Endothelial cell of umbilical vein (primary cell): ENCODE measurements at regions not wholly inside any gene's neighbourhood (a gene's known extent, or its start where the extent isn't known, plus 50 kb on each side); places are given as distances from the start of the nearest gene placed in this dataset.

Experiments
- BruUV-seq: library from RNA; stranded (reverse); fragments of 400-500 nt; replicated peaks from 2 replicates; lab custom pipeline; 2021; lab: Mats Ljungman, UMichigan
- CTCF ChIA-PET: fragments of 300-600, 350-600 bp; sonication (Branson Sonifier 250); formaldehyde crosslinking; loops from one replicate; lab custom pipeline; 2021; ENCODE audit warnings: antibody characterized with exemption, inconsistent platforms; lab: Charles Lee
- POLR2A ChIA-PET: fragments of 300-600, 350-600 bp; sonication (Branson Sonifier 250); formaldehyde crosslinking; loops from one replicate; lab custom pipeline; 2021; ENCODE audit warnings: antibody characterized with exemption, inconsistent platforms; lab: Charles Lee
- DNase-seq: peaks from one replicate; pipeline ENCODE4 v3.0.0-alpha.2; 2011; ENCODE audit warnings: low read depth, low spot score
- FAIRE-seq: peaks from 2 replicates; lab custom pipeline; 2011; peaks lifted over from hg19 to GRCh38; lab: Jason Lieb, UNC
- H2AFZ ChIP-seq: 2 replicates; pipeline ENCODE4 v1.6.0; 2012; ENCODE audit warnings: low read depth, low read length, control low read depth, inconsistent platforms
- H3K27ac ChIP-seq: 2 replicates; pipeline ENCODE4 v1.5.1; 2011; ENCODE audit warnings: low read depth, mild to moderate bottlenecking, control low read depth, low read length, moderate library complexity; ENCODE audit not compliant: insufficient read depth
- H3K27me3 ChIP-seq, 2 experiments: 2 replicates each; pipeline versions ENCODE4 v1.6.0 to v1.6.1; 2011; ENCODE audit warnings: low read length in 2 of 2, mixed read lengths in 1 of 2; ENCODE audit not compliant: control insufficient read depth in 2 of 2, insufficient read depth in 2 of 2
- H3K36me3 ChIP-seq, 2 experiments: 2 replicates in 1 of 2; 3 replicates in 1 of 2; pipeline ENCODE4 v1.5.1; 2011; ENCODE audit warnings: low read length in 2 of 2, mild to moderate bottlenecking in 1 of 2, moderate library complexity in 1 of 2; ENCODE audit not compliant: control insufficient read depth in 2 of 2, insufficient read depth in 2 of 2; ENCODE audit errors: extremely low read depth in 1 of 2
- H3K4me1 ChIP-seq: 3 replicates; pipeline ENCODE4 v1.5.1; 2011; ENCODE audit warnings: mild to moderate bottlenecking, low read length; ENCODE audit not compliant: control insufficient read depth, insufficient read depth; ENCODE audit errors: extremely low read depth
- H3K4me2 ChIP-seq: 2 replicates; pipeline ENCODE4 v1.6.1; 2011; ENCODE audit warnings: low read length, control low read depth, mixed read lengths; ENCODE audit not compliant: insufficient read depth
- H3K4me3 ChIP-seq, 3 experiments: fragments of 200-600 bp in 1 of 3; sonication (generic), shearing (Covaris generic) in 1 of 3; replicated peaks in 1 of 3; 2 replicates each; pipeline ENCODE4 v1.5.1; 2011 to 2016; ENCODE audit warnings: control low read depth in 3 of 3, low read length in 3 of 3, mild to moderate bottlenecking in 2 of 3, inconsistent platforms in 1 of 3, low read depth in 1 of 3, moderate library complexity in 1 of 3; ENCODE audit not compliant: insufficient read depth in 1 of 3
- H3K79me2 ChIP-seq: 2 replicates; pipeline ENCODE4 v1.6.0; 2012; ENCODE audit warnings: low read length, inconsistent platforms; ENCODE audit not compliant: control insufficient read depth, insufficient read depth
- H3K9ac ChIP-seq: replicated peaks from 2 replicates; pipeline ENCODE3; 2011; ENCODE audit warnings: low read length, control low read depth; ENCODE audit not compliant: insufficient read depth; ENCODE audit errors: extremely low read depth
- H3K9me1 ChIP-seq: replicated peaks from 3 replicates; pipeline ENCODE4 v1.6.0; 2011; ENCODE audit warnings: mild to moderate bottlenecking, low read length; ENCODE audit not compliant: control insufficient read depth, insufficient read depth; ENCODE audit errors: extremely low read depth
- H3K9me3 ChIP-seq: replicated peaks from 2 replicates; pipeline ENCODE4 v1.5.1; 2012; ENCODE audit warnings: low read length, inconsistent platforms; ENCODE audit not compliant: control insufficient read depth, insufficient read depth
- H4K20me1 ChIP-seq: replicated peaks from 2 replicates; pipeline ENCODE3; 2011; ENCODE audit warnings: mild to moderate bottlenecking, low read length; ENCODE audit not compliant: control insufficient read depth, insufficient read depth; ENCODE audit errors: extremely low read depth
- EZH2 ChIP-seq: IDR thresholded peaks from 2 replicates; pipeline ENCODE4 v1.6.1; 2012; ENCODE audit warnings: borderline replicate concordance, low read depth, mild to moderate bottlenecking, moderate library complexity, low read length, inconsistent platforms; ENCODE audit not compliant: severe bottlenecking
- FOS ChIP-seq: IDR thresholded peaks from 2 replicates; pipeline ENCODE4 v1.6.1; 2011; ENCODE audit warnings: mild to moderate bottlenecking, low read length, moderate library complexity, borderline replicate concordance; ENCODE audit not compliant: insufficient read depth
- GATA2 ChIP-seq: IDR thresholded peaks from 2 replicates; pipeline ENCODE4 v1.7.0; 2011; ENCODE audit warnings: low read depth, mild to moderate bottlenecking, moderate library complexity, mixed read lengths, low read length; ENCODE audit not compliant: insufficient read length, insufficient read depth
- JUN ChIP-seq: IDR thresholded peaks from 2 replicates; pipeline ENCODE4 v1.6.1; 2011; ENCODE audit warnings: borderline replicate concordance, low read depth; ENCODE audit not compliant: insufficient read length, insufficient read depth
- MYC ChIP-seq: IDR thresholded peaks from one replicate; pipeline ENCODE4 v1.6.1; 2011; ENCODE audit warnings: mild to moderate bottlenecking, low read depth, low read length
- POLR2A ChIP-seq: IDR thresholded peaks from 2 replicates; pipeline ENCODE4 v1.6.1; 2012; ENCODE audit warnings: low read depth, mild to moderate bottlenecking, control low read depth, low read length
- POLR2AphosphoS5 ChIP-seq: IDR thresholded peaks from 2 replicates; pipeline ENCODE4 v1.6.1; 2012; ENCODE audit warnings: low read depth, mild to moderate bottlenecking, control low read depth, low read length, moderate library complexity; ENCODE audit not compliant: insufficient read depth
- dilution Hi-C: fragments of 300-500 bp; cut with MboI; formaldehyde crosslinking; loops from one replicate; pipeline ENCODE4 v1.15.0; 2019; ENCODE audit warnings: low sequenced_read_pairs; ENCODE audit not compliant: extremely low pct_ligation_motif_present
- intact Hi-C: fragments of 100-400 bp; cut with micrococcal nuclease; formaldehyde crosslinking; loops from one replicate; pipeline ENCODE4 v1.10.0; 2022
- TF ChIP-seq, protein P1 (sequence below), 2 donors: IDR thresholded peaks; 1 replicate in 1 of 2; 2 replicates in 1 of 2; pipeline ENCODE4 v1.5.1; 2011; ENCODE audit warnings: low read length in 2 of 2, mild to moderate bottlenecking in 2 of 2, moderate library complexity in 2 of 2, control low read depth in 1 of 2, inconsistent platforms in 1 of 2, low read depth in 1 of 2; ENCODE audit not compliant: insufficient read depth in 1 of 2; ENCODE audit errors: extremely low read depth in 1 of 2
- TF ChIP-seq, protein P2 (sequence below): IDR thresholded peaks from 2 replicates; pipeline ENCODE4 v1.6.1; 2011; ENCODE audit not compliant: insufficient read depth, insufficient read length

DNA sequence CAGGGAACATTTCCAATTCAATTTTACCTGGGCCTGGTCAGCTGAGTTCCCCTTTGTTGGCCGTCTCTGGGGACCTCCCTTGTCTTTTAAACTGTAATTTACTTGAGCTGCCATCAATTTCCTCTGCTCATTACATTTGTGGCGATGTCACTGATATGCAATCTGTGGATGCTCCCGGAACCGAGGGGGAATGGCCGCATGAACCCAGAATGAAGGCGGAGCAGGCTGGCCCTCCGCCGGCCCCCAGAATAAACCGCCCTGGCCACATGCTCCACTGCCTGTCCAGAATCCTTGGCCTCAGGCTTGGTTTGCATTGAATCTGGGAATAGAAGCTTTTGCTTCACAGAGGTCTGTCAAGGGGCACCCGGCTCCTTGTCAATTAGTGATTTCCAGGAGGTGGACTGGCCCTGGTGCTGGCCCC is 276.8 kb downstream of the TEX29 start:
- FAIRE-seq (no peak), DNase-seq (no peak)
- no peak overlapping the region for H3K4me2 ChIP-seq
- no peaks in the 10 kb centered on the region for H3K36me3 ChIP-seq
- H3K4me3 ChIP-seq: no peak overlapping the region
- H3K27me3 ChIP-seq: no peaks in the 10 kb centered on the region
- no peak overlapping the region for H3K9ac ChIP-seq
- BruUV-seq: no TSS peak
- no peaks in the 10 kb centered on the region for H3K9me1 ChIP-seq
- H2AFZ ChIP-seq: no peak overlapping the region
- no peak overlapping the region for H3K27ac ChIP-seq
- dilution Hi-C loops: no loop called here
- CTCF ChIA-PET: no interaction called here
- no peaks in the 10 kb centered on the region for H3K79me2 ChIP-seq
- POLR2A ChIA-PET: no interaction called here
- peaks cover 6% of the 10 kb centered on the region for H3K9me3 ChIP-seq
- H3K4me1 ChIP-seq: no peaks in the 10 kb centered on the region
- H4K20me1 ChIP-seq: no peaks in the 10 kb centered on the region
- intact Hi-C loops: no loop called here
- TF ChIP-seq FOS (no peak), MYC (no peak), EZH2 (no peak), POLR2AphosphoS5 (no peak), GATA2 (no peak), POLR2A (no peak), JUN (no peak)
- TF ChIP-seq, protein P1, sequence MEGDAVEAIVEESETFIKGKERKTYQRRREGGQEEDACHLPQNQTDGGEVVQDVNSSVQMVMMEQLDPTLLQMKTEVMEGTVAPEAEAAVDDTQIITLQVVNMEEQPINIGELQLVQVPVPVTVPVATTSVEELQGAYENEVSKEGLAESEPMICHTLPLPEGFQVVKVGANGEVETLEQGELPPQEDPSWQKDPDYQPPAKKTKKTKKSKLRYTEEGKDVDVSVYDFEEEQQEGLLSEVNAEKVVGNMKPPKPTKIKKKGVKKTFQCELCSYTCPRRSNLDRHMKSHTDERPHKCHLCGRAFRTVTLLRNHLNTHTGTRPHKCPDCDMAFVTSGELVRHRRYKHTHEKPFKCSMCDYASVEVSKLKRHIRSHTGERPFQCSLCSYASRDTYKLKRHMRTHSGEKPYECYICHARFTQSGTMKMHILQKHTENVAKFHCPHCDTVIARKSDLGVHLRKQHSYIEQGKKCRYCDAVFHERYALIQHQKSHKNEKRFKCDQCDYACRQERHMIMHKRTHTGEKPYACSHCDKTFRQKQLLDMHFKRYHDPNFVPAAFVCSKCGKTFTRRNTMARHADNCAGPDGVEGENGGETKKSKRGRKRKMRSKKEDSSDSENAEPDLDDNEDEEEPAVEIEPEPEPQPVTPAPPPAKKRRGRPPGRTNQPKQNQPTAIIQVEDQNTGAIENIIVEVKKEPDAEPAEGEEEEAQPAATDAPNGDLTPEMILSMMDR (IDR thresholded peaks at IDR 0.05; ENCODE audit: extremely low read depth in 1 of 2, insufficient read depth in 1 of 2, low read depth in 1 of 2, low read length in 2 of 2): no peak
- TF ChIP-seq, protein P2, sequence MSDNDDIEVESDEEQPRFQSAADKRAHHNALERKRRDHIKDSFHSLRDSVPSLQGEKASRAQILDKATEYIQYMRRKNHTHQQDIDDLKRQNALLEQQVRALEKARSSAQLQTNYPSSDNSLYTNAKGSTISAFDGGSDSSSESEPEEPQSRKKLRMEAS: no peak
